ENCODE measurements at regions not wholly inside any gene's neighbourhood (a gene's known extent, or its start where the extent isn't known, plus 50 kb on each side); places are given as distances from the start of the nearest gene placed in this dataset.

- DNase-seq (ENCODE audit: unreplicated experiment): no peak
- no peak for TF ChIP-seq CTCF (IDR thresholded peaks at IDR 0.05; ENCODE audit: unreplicated experiment)
- Mint-ChIP-seq H3K4me3 (ENCODE audit: unreplicated experiment) (no peak overlapping the region), H3K9me3 (ENCODE audit: unreplicated experiment) (no peaks in the 10 kb centered on the region), H3K27ac (ENCODE audit: low read depth, unreplicated experiment) (no peak overlapping the region), H3K4me1 (ENCODE audit: insufficient read depth, unreplicated experiment) (no peaks in the 10 kb centered on the region), H3K27me3 (ENCODE audit: insufficient read depth, unreplicated experiment) (peaks cover 85% of the 10 kb centered on the region), H3K36me3 (ENCODE audit: insufficient read depth, unreplicated experiment) (no peaks in the 10 kb centered on the region)
- ChIA-PET CTCF (interaction anchor here (0.6 to 4.8 kb wide), 8 partner anchors 10 to 479 kb away, joined by 3 to 32 read pairs (median 3); no protein-coding TSS in a partner anchor), POLR2A (no interaction called here)
- intact Hi-C loops (cut with micrococcal nuclease): no loop called here
- no TSS peak for BruUV-seq (replicated peaks)
Measured at GRCh38 chr22:22182218-22182989, 62.2 kb upstream of the VPREB1 start.

GRCh38 chr22:22181341-22181850 lies 63.2 kb upstream of the VPREB1 start:
- no peak overlapping the region for H3K4me3 Mint-ChIP-seq (ENCODE audit: unreplicated experiment)
- H3K27me3 Mint-ChIP-seq (ENCODE audit: insufficient read depth, unreplicated experiment): peaks cover 74% of the 10 kb centered on the region
- ChIA-PET CTCF (interaction anchor here (0.6 to 1.6 kb wide), 5 partner anchors 12 to 229 kb away, joined by 3 to 4 read pairs (median 3); partner anchors contain the start of gene PPM1F), POLR2A (no interaction called here)
- BruUV-seq (replicated peaks): no TSS peak
- intact Hi-C loops (cut with micrococcal nuclease): no loop called here
- no peak for TF ChIP-seq CTCF (IDR thresholded peaks at IDR 0.05; ENCODE audit: unreplicated experiment)
- DNase-seq (ENCODE audit: unreplicated experiment): no peak
- no peaks in the 10 kb centered on the region for H3K9me3 Mint-ChIP-seq (ENCODE audit: unreplicated experiment)
- no peak overlapping the region for H3K27ac Mint-ChIP-seq (ENCODE audit: low read depth, unreplicated experiment)
- H3K36me3 Mint-ChIP-seq (ENCODE audit: insufficient read depth, unreplicated experiment): no peaks in the 10 kb centered on the region
- H3K4me1 Mint-ChIP-seq (ENCODE audit: insufficient read depth, unreplicated experiment): no peaks in the 10 kb centered on the region

GRCh38 chr22:22180738-22181285 lies 63.8 kb upstream of the VPREB1 start:
- CTCF ChIA-PET: interaction anchor here (0.6 to 1.6 kb wide), 8 partner anchors 11 to 775 kb away, joined by 3 to 5 read pairs (median 3); partner anchors contain the start of gene PPM1F
- H3K4me1 Mint-ChIP-seq (ENCODE audit: insufficient read depth, unreplicated experiment): no peaks in the 10 kb centered on the region
- no peak for TF ChIP-seq CTCF (IDR thresholded peaks at IDR 0.05; ENCODE audit: unreplicated experiment)
- no peak overlapping the region for H3K27ac Mint-ChIP-seq (ENCODE audit: low read depth, unreplicated experiment)
- POLR2A ChIA-PET: interaction anchor here (0.7 kb wide), 1 partner anchor 23 kb away, joined by 3 read pairs; no protein-coding TSS in a partner anchor
- intact Hi-C loops (cut with micrococcal nuclease): no loop called here
- no peak for DNase-seq (ENCODE audit: unreplicated experiment)
- H3K9me3 Mint-ChIP-seq (ENCODE audit: unreplicated experiment): no peaks in the 10 kb centered on the region
- no TSS peak for BruUV-seq (replicated peaks)
- no peaks in the 10 kb centered on the region for H3K36me3 Mint-ChIP-seq (ENCODE audit: insufficient read depth, unreplicated experiment)
- H3K27me3 Mint-ChIP-seq (ENCODE audit: insufficient read depth, unreplicated experiment): peaks cover 69% of the 10 kb centered on the region
- H3K4me3 Mint-ChIP-seq (ENCODE audit: unreplicated experiment): no peak overlapping the region

- no peak for TF ChIP-seq CTCF (IDR thresholded peaks at IDR 0.05; ENCODE audit: unreplicated experiment)
- H3K27me3 Mint-ChIP-seq (ENCODE audit: insufficient read depth, unreplicated experiment): peaks cover 59% of the 10 kb centered on the region
- ChIA-PET POLR2A (no interaction called here), CTCF (interaction anchor here (0.6 to 1.4 kb wide), 4 partner anchors 16 to 227 kb away, joined by 3 to 5 read pairs (median 4); partner anchors contain the start of gene PPM1F)
- no peaks in the 10 kb centered on the region for H3K4me1 Mint-ChIP-seq (ENCODE audit: insufficient read depth, unreplicated experiment)
- intact Hi-C loops (cut with micrococcal nuclease): no loop called here
- no peak overlapping the region for H3K27ac Mint-ChIP-seq (ENCODE audit: low read depth, unreplicated experiment)
- no peaks in the 10 kb centered on the region for H3K9me3 Mint-ChIP-seq (ENCODE audit: unreplicated experiment)
- no TSS peak for BruUV-seq (replicated peaks)
- H3K36me3 Mint-ChIP-seq (ENCODE audit: insufficient read depth, unreplicated experiment): no peaks in the 10 kb centered on the region
- no peak for DNase-seq (ENCODE audit: unreplicated experiment)
- H3K4me3 Mint-ChIP-seq (ENCODE audit: unreplicated experiment): no peak overlapping the region
Measured at GRCh38 chr22:22179858-22180257, 64.7 kb upstream of the VPREB1 start.

All from MCF 10A (cell line).